ENCODE measurements at regions not wholly inside any gene's neighbourhood (a gene's known extent, or its start where the extent isn't known, plus 50 kb on each side); places are given as distances from the start of the nearest gene placed in this dataset.

GRCh38 chr21:38712071-38712470 lies 93.7 kb upstream of the ETS2 start:
- TF ChIP-seq POLR2A (IDR thresholded peaks at IDR 0.05) (no peak), CTCF (IDR thresholded peaks at IDR 0.05) (peak in 4 of 6 experiments; percentile 20 to 25 (median 22))
